M059J (cell line): ENCODE measurements at regions not wholly inside any gene's neighbourhood (a gene's known extent, or its start where the extent isn't known, plus 50 kb on each side); places are given as distances from the start of the nearest gene placed in this dataset.

Experiments
- DNase-seq: peaks from one replicate; pipeline ENCODE4 v3.0.0-alpha.2; 2012; ENCODE audit warnings: low read depth

- DNase-seq = no peak
Observed at GRCh38 chr7:15857026-15857425, 170.5 kb upstream of the MEOX2 start.

- no peak for DNase-seq
Observed at GRCh38 chr7:15856311-15856710, 169.8 kb upstream of the MEOX2 start.

GRCh38 chr7:15855525-15856109, 169.1 kb upstream of the MEOX2 start:
- DNase-seq = no peak

GRCh38 chr7:15854841-15855524, 168.5 kb upstream of the MEOX2 start:
- DNase-seq = peak; percentile 55

- DNase-seq = peak; percentile 63
Observed at GRCh38 chr7:15853832-15854470, 167.5 kb upstream of the MEOX2 start.

- DNase-seq = peak; percentile 37
Observed at GRCh38 chr7:15851201-15851600, 164.7 kb upstream of the MEOX2 start.

GRCh38 chr7:15848901-15849300, 162.4 kb upstream of the MEOX2 start:
- DNase-seq = no peak

- peak; percentile 38 for DNase-seq
Observed at GRCh38 chr7:15848362-15848761, 161.9 kb upstream of the MEOX2 start.

GRCh38 chr7:15845868-15846267, 159.4 kb upstream of the MEOX2 start:
- no peak for DNase-seq

- no peak for DNase-seq
Observed at GRCh38 chr7:15845461-15845860, 159.0 kb upstream of the MEOX2 start.

- DNase-seq = no peak
Observed at GRCh38 chr7:15839416-15840100, 153.1 kb upstream of the MEOX2 start.

- DNase-seq = no peak
Observed at GRCh38 chr7:15838265-15838664, 151.8 kb upstream of the MEOX2 start.

- no peak for DNase-seq
Observed at GRCh38 chr7:15837306-15837950, 150.9 kb upstream of the MEOX2 start.

GRCh38 chr7:15836651-15837050, 150.2 kb upstream of the MEOX2 start:
- DNase-seq = no peak

- DNase-seq = peak; percentile 24
Observed at GRCh38 chr7:15836041-15836440, 149.6 kb upstream of the MEOX2 start.

- DNase-seq = no peak
Observed at GRCh38 chr7:15834446-15834845, 148.0 kb upstream of the MEOX2 start.

- DNase-seq = no peak
Observed at GRCh38 chr7:15832996-15833395, 146.5 kb upstream of the MEOX2 start.

GRCh38 chr7:15831606-15832005, 145.1 kb upstream of the MEOX2 start:
- no peak for DNase-seq

- DNase-seq = no peak
Observed at GRCh38 chr7:15829691-15830090, 143.2 kb upstream of the MEOX2 start.

GRCh38 chr7:15828881-15829280, 142.4 kb upstream of the MEOX2 start:
- no peak for DNase-seq

GRCh38 chr7:15821484-15822427, 135.3 kb upstream of the MEOX2 start:
- DNase-seq = no peak
